Stomach (tissue), 8 donors: ENCODE measurements at regions not wholly inside any gene's neighbourhood (a gene's known extent, or its start where the extent isn't known, plus 50 kb on each side); places are given as distances from the start of the nearest gene placed in this dataset.
A peak's percentile ranks its signal among the peaks of the same experiment; 100 is the strongest.

Experiments
- DNase-seq, 2 donors: peaks; one replicate each; pipeline versions ENCODE4 v3.0.0 to v3.0.0-alpha.2; 2013 to 2019
- H3K27ac ChIP-seq, 5 donors: fragments of 200-600 bp in 4 of 5; sonication (generic) in 4 of 5; one replicate each; pipeline ENCODE4 v1.5.1; 2013 to 2019; ENCODE audit warnings: mild to moderate bottlenecking in 1 of 5, moderate library complexity in 1 of 5
- H3K27me3 ChIP-seq, 3 donors: fragments of 200-600 bp; sonication (generic); one replicate each; pipeline ENCODE4 v1.5.1; 2017 to 2019; ENCODE audit warnings: mixed run types in 1 of 3
- H3K36me3 ChIP-seq, 4 donors: fragments of 200-600 bp; sonication (generic); 1 replicate in 3 of 4; 2 replicates in 1 of 4; pipeline ENCODE4 v1.5.1; 2016 to 2019
- H3K4me1 ChIP-seq, 4 donors: fragments of 200-600 bp; sonication (generic); one replicate each; pipeline ENCODE4 v1.5.1; 2016 to 2019
- H3K4me3 ChIP-seq, 4 donors: fragments of 200-600 bp; sonication (generic) in 3 of 4; one replicate each; pipeline ENCODE4 v1.5.1; 2016 to 2019; ENCODE audit warnings: mild to moderate bottlenecking in 1 of 4
- H3K9me3 ChIP-seq, 4 donors: fragments of 200-600 bp; sonication (generic); one replicate each; pipeline ENCODE4 v1.5.1; 2016 to 2019
- CTCF ChIP-seq, 7 experiments: fragments of 450-650 bp in 4 of 7; fragments of 200-600 bp in 3 of 7; sonication (generic) in 3 of 7; IDR thresholded peaks; one replicate each; pipeline ENCODE4 v1.5.1; 2016 to 2019; ENCODE audit warnings: antibody characterized with exemption in 7 of 7, control low read depth in 2 of 7, mild to moderate bottlenecking in 1 of 7
- EP300 ChIP-seq: sonication (generic); formaldehyde crosslinking; IDR thresholded peaks from one replicate; pipeline ENCODE4 v1.6.1; 2017; ENCODE audit warnings: antibody characterized with exemption
- POLR2A ChIP-seq, 4 donors: fragments of 450-650 bp; IDR thresholded peaks; one replicate each; pipeline ENCODE4 v1.6.1; 2016; ENCODE audit warnings: antibody characterized with exemption in 4 of 4, control low read depth in 2 of 4, mild to moderate bottlenecking in 1 of 4, moderate library complexity in 1 of 4
- POLR2AphosphoS5 ChIP-seq, 3 donors: sonication (generic); formaldehyde crosslinking; IDR thresholded peaks; one replicate each; pipeline ENCODE4 v1.6.1; 2016; ENCODE audit warnings: antibody characterized with exemption in 3 of 3
- WGBS, 5 donors: extraction: QIAGEN DNeasy Blood & Tissue Kit in 3 of 5; methylation state at CpG; one replicate each; pipeline versions ENCODE4 v1.1.5 to v1.1.7; 2013 to 2018; 5-methylcytosine and 5-hydroxymethylcytosine counted together
- intact Hi-C: fragments of 100-400 bp; cut with DNase I; formaldehyde crosslinking; loops from one replicate; pipeline ENCODE4 v1.15.1; 2023; ENCODE audit warnings: low total_unique reads
- donor health status: healthy with polysubstance abuse.
- donor health status: Bipolar disorder and iron deficiency.
- donor health status: healthy.

GRCh38 chr6:158877716-158878115 is 58.5 kb upstream of the EZR start:
- WGBS, 5 donors = 91 to 100% (median 96%) methylated on average over 1 of the region's 1 CpG
- intact Hi-C loops = no loop called here
- no peak overlapping the region for H3K4me3 ChIP-seq
- H3K9me3 ChIP-seq = peaks cover 0 to 20% (median 3%) of the 10 kb centered on the region in 4 donors
- DNase-seq = no peak
- H3K36me3 ChIP-seq = no peaks in the 10 kb centered on the region
- H3K27me3 ChIP-seq = no peaks in the 10 kb centered on the region
- H3K4me1 ChIP-seq = peaks cover 0 to 11% (median 2%) of the 10 kb centered on the region in 4 donors
- TF ChIP-seq POLR2A (IDR thresholded peaks at IDR 0.05) (no peak), POLR2AphosphoS5 (IDR thresholded peaks at IDR 0.05) (no peak), CTCF (IDR thresholded peaks at IDR 0.05) (no peak), EP300 (no peak)
- H3K27ac ChIP-seq = no peak overlapping the region

GRCh38 chr6:158876886-158877285 is 57.7 kb upstream of the EZR start:
- WGBS, 5 donors = 87 to 94% (median 92%) methylated on average over 1 of the region's 1 CpG
- no peak overlapping the region for H3K4me3 ChIP-seq
- peaks cover 0 to 6% (median 0%) of the 10 kb centered on the region in 4 donors for H3K4me1 ChIP-seq
- H3K27ac ChIP-seq = no peak overlapping the region
- H3K9me3 ChIP-seq = peaks cover 0 to 20% (median 3%) of the 10 kb centered on the region in 4 donors
- TF ChIP-seq CTCF (IDR thresholded peaks at IDR 0.05) (no peak), POLR2AphosphoS5 (IDR thresholded peaks at IDR 0.05) (no peak), EP300 (no peak), POLR2A (IDR thresholded peaks at IDR 0.05) (no peak)
- DNase-seq = no peak
- no peaks in the 10 kb centered on the region for H3K27me3 ChIP-seq
- no peaks in the 10 kb centered on the region for H3K36me3 ChIP-seq
- intact Hi-C loops = no loop called here

- no peak for TF ChIP-seq CTCF (IDR thresholded peaks at IDR 0.05)
- no peak for TF ChIP-seq POLR2AphosphoS5 (IDR thresholded peaks at IDR 0.05)
- TF ChIP-seq POLR2A (IDR thresholded peaks at IDR 0.05) = no peak
- TF ChIP-seq EP300 = no peak
- intact Hi-C loops = no loop called here
- H3K36me3 ChIP-seq = no peaks in the 10 kb centered on the region
- peaks cover 4 to 13% (median 8%) of the 10 kb centered on the region in 4 donors for H3K4me1 ChIP-seq
- DNase-seq = no peak
- 89 to 95% (median 92%) methylated on average over 4 of the region's 4 CpGs for WGBS, 5 donors
- no peak overlapping the region for H3K4me3 ChIP-seq
- H3K9me3 ChIP-seq = no peaks in the 10 kb centered on the region
- peak overlapping the region; percentile 77 to 97 (median 92) for H3K27ac ChIP-seq
- H3K27me3 ChIP-seq = no peaks in the 10 kb centered on the region
These were observed 51.4 kb upstream of the EZR start for GRCh38 chr6:158870649-158870957.

GRCh38 chr6:158869826-158870648 is 50.9 kb upstream of the EZR start:
- intact Hi-C loops = no loop called here
- Histone ChIP-seq H3K9me3 (no peaks in the 10 kb centered on the region), H3K27me3 (no peaks in the 10 kb centered on the region), H3K4me1 (peaks cover 4 to 13% (median 8%) of the 10 kb centered on the region in 4 donors), H3K36me3 (no peaks in the 10 kb centered on the region), H3K4me3 (peak overlapping the region; percentile 37 to 43 (median 40)), H3K27ac (peak overlapping the region; percentile 77 to 97 (median 92))
- peak in 1 of 2 donors; percentile 98 for DNase-seq
- 13 to 29% (median 15%) methylated on average over 26 to 50 of the region's 50 CpGs for WGBS, 5 donors
- TF ChIP-seq CTCF (IDR thresholded peaks at IDR 0.05) (peak in 1 of 7 experiments; percentile 25), POLR2A (IDR thresholded peaks at IDR 0.05) (peak in 2 of 4 donors; percentile 63 to 75), POLR2AphosphoS5 (IDR thresholded peaks at IDR 0.05) (peak; percentile 70 to 98 (median 98)), EP300 (no peak)
